Renal cortex interstitium (tissue), 11 donors: ENCODE measurements at regions not wholly inside any gene's neighbourhood (a gene's known extent, or its start where the extent isn't known, plus 50 kb on each side); places are given as distances from the start of the nearest gene placed in this dataset.

Experiments used
- DNase-seq, 11 donors: peaks; one replicate each; pipeline ENCODE4 v3.0.0-alpha.2; 2013; ENCODE audit warnings: low read depth in 9 of 11, low spot score in 4 of 11; ENCODE audit errors: extremely low read depth in 1 of 11

DNA sequence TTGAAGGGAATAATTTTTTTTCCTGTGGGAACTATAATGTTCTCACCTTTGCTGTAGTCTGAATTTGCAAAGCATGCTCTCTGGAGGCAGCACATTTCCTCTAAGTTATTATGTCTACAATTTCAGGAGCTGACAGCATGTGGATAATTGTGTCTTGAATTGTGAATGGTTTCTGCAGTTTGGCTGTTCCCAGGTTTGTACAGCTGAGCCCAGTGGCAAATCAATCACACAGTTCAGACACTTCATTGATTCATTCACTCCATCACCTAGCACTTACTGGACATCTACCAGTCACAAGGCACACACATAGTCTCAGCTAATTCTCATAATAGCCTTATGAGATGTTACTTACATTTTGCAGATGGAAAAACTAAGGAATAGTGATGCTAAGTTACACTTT, 219.0 kb upstream of the ROPN1 start:
- DNase-seq: no peak

DNA sequence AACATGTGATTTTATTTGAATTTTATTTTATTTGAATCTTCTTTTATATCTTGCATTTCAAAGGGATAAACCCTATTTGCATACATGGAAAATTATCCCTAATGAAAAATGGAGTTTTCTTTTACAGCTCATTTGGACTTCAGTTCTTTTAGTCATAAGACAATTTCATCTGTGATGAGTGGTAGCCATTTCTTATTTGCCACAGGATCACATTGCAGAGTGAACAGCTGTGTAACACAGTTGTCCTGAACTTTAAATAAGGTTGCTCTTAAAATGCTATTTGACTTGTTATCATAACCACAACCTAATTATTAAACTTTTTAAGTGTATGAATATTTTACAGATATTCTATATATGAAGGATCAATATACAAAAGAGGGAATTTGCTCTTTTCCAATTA, 221.7 kb upstream of the ROPN1 start:
- no peak for DNase-seq

DNA sequence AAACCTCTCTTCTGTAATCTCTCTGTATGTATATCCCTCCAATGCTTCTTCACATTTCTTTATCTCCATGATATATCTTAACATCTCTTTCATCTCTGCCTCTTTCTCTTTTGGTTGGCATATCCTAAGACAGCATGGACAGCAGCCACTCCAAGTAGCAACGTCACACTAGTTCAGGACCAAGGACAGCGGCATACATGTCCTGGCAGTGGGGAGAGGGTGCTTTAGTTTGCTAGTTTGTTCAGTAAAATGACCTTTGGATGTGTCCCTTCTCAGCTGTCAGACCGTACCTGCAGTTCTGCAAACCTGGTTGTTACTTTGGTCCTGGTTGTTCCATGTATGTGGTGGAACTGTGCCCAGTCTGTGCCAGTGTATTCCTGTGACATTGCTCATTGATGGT, 225.6 kb upstream of the ROPN1 start:
- DNase-seq: peak; percentile 75 to 89 (median 83)

DNA sequence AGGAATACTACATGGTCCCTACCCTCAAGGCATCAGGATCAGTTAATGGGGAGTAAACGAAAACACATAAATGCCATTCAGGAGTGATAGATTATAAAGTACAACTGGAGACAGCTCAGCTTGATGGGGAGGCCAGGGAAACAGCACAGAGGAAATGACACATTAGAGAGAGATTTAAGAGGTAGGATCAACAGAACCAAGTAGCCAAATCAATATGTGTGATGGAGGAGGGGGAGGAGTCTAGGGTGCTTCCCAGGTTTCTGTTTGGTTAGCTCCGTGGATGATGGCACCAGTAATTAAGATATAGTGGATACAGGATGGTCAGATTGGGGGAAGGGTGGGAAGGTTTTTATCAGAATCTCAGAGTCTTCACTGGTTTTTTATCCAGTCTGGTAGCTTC, 229.5 kb upstream of the ROPN1 start:
- DNase-seq: peak in 1 of 11 donors; percentile 13

DNA sequence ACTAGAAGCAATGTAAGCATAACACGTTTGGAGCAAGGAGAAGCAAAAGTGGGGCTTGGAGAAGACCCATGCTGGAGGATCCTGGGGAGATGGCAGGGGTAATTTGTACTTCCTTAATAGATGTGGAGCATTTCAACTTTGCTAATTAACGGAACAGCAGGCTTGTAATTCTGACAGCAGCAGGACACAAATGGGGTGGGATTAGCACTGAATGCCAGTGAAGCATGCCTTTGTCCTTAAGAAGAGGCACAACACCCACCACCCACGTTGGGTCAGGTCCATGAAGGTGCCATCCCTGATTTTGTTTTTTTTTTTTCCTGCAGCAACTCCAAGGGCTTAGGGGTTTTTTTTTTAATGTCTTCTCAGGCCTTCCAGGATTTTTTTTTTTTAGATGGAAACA, 231.9 kb upstream of the ROPN1 start:
- no peak for DNase-seq

DNA sequence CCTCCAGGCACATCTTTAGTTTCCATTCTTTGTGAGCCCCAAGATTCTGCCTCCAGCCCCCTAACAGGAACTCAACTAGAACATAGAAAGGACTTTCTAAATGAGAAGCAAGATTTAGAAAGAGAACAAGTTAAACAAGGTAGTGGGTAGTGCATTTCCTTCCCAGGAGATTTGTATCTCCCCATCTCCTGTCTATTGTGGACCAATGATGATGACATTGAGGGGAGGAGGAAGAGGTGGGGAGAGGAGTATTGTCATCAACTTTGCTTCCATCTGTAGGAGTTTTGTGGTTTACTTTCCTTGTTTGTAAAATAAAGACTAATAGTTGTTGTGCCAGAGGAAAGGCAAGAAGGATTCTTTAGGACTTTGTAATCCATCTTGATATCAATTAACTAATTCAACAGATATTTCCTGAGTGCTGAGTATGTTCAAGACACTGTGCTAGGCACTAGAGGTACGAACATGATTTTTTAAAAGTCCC, 235.3 kb upstream of the ROPN1 start:
- DNase-seq: no peak

DNA sequence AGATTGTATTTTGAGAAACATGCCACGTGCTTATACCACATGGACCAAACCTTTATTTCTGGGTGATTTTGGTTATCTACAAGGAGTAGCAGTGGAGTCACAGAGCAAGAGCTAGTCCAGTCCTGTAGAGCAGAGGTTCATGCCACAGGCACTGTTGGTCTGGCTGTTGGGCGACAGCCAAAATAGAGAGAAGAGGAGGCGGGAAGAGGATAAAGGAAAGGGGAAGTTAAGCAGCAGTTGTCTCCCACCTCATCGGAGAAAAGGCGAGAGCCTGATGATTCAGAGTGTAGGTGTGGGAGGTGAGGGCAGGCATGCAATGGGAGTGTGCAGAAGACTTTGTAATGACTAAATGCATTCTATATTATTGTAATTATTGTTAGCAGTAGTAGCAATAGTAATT, 237.5 kb upstream of the ROPN1 start:
- DNase-seq: no peak

DNA sequence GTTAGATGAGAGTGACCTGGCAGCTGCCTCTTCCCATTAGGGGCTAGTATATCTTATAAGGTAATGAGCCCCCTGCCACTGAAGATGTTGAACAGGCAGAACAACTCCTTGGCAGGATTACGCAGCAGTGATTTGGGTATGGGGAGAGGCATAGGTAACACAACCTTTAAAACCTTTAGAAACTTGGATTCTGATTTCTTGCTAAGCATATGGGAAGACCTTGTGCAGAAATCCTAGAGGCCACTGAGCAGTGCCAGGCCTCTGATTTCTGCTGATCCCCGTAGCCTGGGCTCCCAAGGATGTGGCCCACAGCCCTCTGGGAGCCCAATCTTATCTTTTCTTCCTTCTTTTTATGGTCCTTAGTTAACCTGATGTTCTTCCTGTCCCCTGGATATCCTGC, 237.9 kb upstream of the ROPN1 start:
- DNase-seq: no peak

DNA sequence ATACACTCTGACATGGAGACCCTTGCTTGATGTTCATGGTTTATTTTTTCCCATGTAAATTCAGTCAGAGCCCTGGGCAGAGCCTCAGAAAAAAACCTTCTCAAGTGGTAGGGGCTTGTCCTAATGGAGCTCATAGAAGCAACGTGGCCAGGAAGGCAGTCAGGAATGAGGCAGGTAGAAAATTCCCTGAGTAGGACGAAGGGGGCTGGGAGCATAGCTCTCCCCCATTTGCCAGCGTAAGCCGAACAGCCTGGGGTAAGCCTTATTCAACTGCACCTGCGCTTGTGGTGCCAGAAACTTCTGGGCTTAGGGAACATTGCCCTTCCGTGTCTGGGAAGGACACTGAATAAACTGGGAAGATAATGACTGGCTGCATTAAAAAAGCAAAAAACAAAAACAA, 238.5 kb upstream of the ROPN1 start:
- no peak for DNase-seq

DNA sequence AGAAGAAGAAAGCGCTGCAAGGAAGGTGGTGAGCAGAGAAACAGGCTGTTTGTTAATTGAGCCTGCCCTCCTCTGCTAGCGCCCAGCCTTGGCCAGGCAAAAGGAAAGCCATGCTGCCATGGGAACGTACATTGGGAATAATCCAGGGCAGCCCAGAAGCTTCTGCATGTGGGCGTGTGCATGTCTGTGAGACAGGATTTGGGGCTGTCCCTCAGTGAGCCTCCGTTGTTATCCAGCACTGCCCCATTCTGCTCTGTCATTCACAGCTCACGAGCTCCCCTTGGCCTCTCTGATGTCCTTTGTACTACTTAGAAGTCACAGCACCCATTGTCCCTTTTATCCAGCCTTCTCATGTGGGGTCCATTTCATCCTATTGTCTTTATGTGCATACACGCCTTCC, 239.1 kb upstream of the ROPN1 start:
- no peak for DNase-seq

DNA sequence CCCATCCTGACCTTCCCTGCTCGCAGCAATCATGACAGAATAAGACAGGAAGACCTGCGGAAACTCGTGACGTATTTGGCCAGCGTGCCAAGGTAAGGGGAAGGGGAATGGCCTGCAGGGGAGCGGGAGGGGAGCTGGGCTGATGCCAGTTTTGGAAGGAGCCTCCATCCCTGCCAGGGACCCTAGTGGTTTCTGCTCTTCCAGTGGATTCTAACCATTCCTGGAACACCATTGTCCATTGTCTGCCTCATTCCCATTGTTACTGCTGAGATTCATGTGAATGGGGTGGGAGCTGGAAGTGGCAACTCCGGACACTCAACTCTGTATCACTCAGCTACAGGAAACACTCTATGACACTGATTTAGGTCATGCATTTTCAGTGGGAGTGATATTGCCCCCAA, 242.9 kb upstream of the ROPN1 start:
- DNase-seq: no peak

DNA sequence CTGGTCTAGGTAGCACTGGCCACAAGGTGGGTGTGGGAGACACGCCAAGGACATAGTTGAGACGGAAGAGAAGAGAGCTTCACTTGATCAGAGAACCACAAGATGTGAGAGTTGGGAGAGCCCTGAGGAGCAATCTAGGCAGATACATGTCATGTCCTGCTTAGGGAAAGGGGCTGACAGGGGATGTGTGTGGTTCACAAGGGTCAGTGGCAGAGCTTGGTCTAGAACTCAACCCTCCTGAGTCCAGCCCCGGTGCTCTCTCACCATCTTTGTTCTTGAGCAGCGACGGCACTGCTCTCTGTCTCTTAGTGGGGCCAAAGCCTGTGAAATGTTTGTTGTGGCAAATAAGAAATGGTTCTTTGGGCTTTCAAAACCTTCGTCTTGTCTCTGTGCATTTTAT, 243.5 kb upstream of the ROPN1 start:
- no peak for DNase-seq

DNA sequence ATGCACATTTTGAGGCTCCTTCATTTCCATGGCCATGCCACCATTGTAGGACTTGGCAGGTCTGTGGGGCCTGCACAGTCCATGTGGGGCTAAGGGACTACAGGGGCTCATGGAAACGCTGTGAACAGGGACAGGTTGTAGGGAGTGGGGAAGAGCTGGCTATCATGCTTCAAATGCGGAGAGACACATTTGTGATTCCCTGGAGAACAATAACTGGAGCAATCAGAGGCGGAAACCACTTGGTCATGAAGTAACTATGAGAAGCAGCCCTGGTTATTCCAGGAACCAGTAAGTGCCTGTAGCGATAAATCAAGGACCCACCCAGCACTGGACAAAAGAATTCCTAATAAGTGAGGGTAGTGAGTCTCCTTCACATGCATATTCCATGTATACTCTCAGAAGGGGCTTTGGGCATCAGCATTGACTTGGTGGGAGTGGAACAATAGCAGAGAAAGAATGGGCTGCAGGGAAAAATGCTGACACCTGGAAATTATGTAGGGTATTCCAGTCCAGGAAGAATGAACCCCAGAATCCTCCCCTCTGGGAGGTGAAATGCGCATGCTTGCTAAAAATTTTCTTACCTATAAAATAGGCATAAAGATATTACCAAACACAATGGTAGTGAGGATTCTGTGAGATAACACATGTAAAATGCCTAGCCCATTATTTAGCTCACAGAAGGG, 251.4 kb upstream of the ROPN1 start:
- no peak for DNase-seq

DNA sequence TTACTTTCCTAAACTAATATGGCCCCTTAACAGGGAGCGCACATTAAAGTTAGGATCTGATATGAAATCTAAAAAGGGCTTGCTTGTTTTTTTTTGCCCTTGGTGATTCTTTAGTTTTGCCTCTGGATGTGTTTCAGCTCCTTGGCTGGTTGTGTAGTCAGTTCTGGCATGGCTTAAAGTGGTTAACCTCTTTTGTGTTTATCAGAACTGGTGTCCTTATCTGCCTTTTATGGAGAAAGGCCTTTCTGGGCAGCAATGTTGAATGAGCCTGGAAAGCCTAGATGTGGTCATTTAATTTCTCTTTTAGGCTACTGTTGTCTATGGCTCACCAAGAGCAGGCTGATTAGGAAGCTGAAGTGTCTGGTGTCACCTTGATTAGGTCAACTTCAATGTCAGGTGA, 254.5 kb upstream of the ROPN1 start:
- DNase-seq: no peak

DNA sequence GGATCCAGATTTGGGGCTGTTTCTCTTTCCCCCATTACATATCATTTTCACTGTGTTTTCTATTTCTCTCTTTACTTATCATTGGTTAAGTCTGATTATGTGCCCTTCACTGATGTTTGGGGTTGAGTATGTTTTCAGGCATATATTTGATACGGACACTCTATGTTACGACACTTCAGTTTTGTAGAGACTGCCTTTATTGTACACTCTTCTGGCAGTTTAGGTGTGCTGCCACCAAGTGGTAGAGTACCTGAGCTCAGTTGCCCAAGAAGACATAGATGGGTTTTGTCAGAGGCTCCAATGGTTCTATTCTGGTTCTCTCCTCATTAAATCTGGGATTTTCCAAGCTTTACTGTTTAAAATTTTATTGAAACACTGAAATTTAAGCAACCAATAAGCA, 255.0 kb upstream of the ROPN1 start:
- DNase-seq: no peak

DNA sequence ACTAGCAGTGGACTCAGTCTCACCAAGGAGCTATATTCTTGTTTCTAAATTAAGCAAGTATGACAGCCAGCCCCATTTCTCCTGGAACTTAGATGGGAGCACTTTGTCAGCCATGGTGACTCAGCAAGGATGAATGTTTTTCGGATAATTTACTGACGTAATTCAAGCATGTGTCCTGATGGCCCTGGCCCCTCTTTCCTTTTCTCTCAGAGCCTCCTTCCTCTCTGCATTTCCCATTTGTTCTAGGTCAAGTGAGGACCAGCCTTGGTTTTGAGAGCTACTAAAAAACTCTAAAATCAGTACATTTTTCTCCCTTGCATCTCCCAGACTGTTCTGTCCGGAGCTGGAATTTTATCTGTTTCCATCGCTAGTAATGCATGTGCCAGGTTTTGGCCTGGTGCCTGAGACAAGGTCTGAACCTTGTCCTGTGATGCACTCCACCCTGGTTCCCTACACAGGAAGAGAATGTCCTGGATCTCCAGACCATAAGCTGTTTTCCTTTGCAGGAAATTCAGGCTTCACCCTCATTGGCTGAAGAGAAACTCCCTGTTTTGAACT, 256.6 kb upstream of the ROPN1 start:
- DNase-seq: no peak

DNA sequence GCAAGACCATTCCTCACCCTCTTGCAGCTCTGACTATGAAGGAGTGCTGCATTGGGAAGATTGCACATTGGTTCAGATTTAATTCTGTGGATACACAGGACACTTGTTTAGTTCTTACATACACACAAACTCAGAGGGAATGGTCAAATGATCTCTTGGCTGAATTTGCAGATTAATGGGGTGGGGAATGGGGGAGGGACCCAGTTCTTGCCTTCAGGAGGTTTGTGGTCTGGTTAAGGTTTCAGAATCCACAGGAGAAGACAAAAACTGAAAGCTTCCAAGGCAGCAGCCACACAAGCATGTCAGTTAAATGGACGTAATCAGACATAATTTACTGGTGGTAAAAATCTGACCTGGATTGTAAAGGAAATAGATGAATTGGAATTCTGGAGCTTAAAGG, 257.1 kb upstream of the ROPN1 start:
- DNase-seq: no peak

DNA sequence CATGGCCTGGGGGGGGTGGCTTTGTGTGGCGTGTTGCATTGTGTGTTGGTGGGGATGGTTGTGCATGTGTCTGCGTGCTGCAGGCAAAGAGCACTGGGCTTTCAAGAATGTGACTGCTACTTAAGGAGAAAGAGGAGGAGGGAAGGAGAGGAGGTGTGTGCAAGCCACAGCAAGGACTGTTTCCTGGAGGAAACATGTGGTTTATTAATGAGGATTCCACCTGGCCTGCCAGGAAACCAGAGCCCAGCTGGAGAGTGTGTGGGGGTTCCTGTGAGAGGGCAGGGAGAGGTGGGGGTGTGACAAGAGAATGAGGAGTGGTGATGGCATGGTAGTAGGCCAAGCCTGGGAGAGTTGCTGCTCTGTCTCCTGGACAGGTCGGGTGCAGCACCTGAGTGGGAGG, 258.1 kb upstream of the ROPN1 start:
- no peak for DNase-seq

DNA sequence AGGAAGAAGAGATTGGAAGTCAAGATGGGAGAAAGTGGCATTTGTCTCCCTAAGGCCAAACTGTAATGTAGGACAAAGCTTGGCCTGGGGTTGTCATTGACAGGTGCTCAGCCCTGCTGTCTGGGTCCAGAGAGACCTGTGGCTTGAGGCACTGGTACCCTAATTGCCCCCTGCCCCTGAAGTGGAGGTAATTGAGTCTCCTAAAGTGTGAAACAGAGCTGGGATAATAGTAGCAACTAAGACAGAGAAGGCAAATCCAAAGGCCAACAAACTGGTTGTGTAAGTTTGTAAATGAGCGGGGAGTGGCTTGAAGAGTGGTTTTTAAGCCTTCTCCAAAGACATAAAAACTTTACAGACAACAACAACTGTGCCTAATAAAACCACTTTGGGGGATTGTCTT, 264.2 kb upstream of the ROPN1 start:
- no peak for DNase-seq

DNA sequence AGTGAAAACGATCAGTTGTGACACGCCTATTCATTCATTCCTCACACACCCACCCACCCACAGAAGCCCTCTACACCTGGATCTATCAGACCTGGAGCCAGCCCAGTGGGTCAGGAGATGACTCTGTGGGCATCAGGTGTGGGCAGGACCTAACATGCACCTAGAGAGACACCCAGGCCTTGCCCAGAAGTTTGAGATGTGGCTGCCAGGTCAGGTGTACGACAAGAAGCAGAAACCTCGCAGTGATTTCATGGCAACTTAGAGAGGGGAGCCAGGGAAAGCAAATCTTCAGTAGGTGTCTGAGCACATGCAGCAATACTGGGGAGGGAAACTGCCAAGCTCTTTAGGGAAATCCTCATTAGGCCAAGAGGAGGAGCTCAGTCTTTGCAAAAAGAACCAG, 264.7 kb upstream of the ROPN1 start:
- no peak for DNase-seq

DNA sequence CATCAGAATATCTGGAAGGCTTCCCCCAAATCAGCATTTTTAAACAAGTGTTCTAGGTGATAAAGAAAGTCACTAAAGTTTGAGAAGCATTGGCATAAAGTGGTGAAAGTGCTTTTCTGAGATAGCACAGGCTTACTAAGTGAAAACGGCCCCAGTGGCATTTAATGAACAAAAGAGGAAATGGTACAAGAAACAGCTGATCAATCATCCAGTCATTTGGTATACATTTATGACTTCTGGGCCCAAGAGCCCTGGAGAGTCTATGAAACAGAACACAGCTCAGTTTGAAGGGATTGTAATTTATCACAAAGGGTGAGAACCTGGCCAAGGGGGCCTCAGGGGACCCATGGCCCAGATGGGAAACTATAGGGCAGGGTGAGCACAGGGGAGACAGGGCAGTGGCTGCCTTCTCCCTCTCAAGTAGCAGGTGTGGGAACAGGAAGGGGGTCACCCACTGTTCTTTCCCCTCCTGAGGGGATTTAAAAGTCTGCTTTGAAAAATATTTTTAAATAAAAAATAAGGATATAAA, 265.5 kb upstream of the ROPN1 start:
- no peak for DNase-seq
